Stimulated activated naive CD4-positive, alpha-beta T cell (primary cell): ENCODE measurements at regions not wholly inside any gene's neighbourhood (a gene's known extent, or its start where the extent isn't known, plus 50 kb on each side); places are given as distances from the start of the nearest gene placed in this dataset.
A peak's percentile ranks its signal among the peaks of the same experiment; 100 is the strongest.
"Not testable (repeated sequence)": the region's sequence is repeated elsewhere in the genome, so short reads cannot be mapped to it uniquely, and the experiment has no call there.

Experiments
- DNase-seq, 6 experiments: peaks; one replicate each; lab custom pipeline; 2025; lab: John Stamatoyannopoulos, UW

GRCh38 chr1:172837816-172838679 lies 179.1 kb downstream of the FASLG start:
- DNase-seq, result peak in 3 of 6 experiments; percentile 65 to 72 (median 68)

- no peak for DNase-seq
These were observed 179.9 kb downstream of the FASLG start for GRCh38 chr1:172838680-172839313.

- not testable (repeated sequence) for DNase-seq
These were observed 180.7 kb downstream of the FASLG start for GRCh38 chr1:172839639-172840038.

GRCh38 chr1:172843444-172843843 lies 184.5 kb downstream of the FASLG start:
- DNase-seq, result no peak

- DNase-seq, result peak in 1 of 6 experiments; percentile 15
These were observed 186.5 kb downstream of the FASLG start for GRCh38 chr1:172845371-172845770.

- DNase-seq, result no peak
These were observed 187.0 kb downstream of the FASLG start for GRCh38 chr1:172845865-172846264.

GRCh38 chr1:172847814-172848213 lies 188.9 kb downstream of the FASLG start:
- not testable (repeated sequence) for DNase-seq

GRCh38 chr1:172849653-172850052 lies 190.8 kb downstream of the FASLG start:
- no peak for DNase-seq

GRCh38 chr1:172851077-172851476 lies 192.2 kb downstream of the FASLG start:
- DNase-seq, result no peak

- no peak for DNase-seq
These were observed 193.0 kb downstream of the FASLG start for GRCh38 chr1:172851856-172852255.

- DNase-seq, result not testable (repeated sequence)
These were observed 194.8 kb downstream of the TNFSF18 start for GRCh38 chr1:172855983-172856382.

GRCh38 chr1:172863031-172863430 lies 187.7 kb downstream of the TNFSF18 start:
- no peak for DNase-seq

- peak in 3 of 6 experiments; percentile 34 to 47 (median 35) for DNase-seq
These were observed 183.4 kb downstream of the TNFSF18 start for GRCh38 chr1:172867216-172867818.

- no peak for DNase-seq
These were observed 179.7 kb downstream of the TNFSF18 start for GRCh38 chr1:172870901-172871606.

GRCh38 chr1:172874950-172875349 lies 175.8 kb downstream of the TNFSF18 start:
- DNase-seq, result no peak

- DNase-seq, result no peak
These were observed 174.8 kb downstream of the TNFSF18 start for GRCh38 chr1:172875892-172876291.

- DNase-seq, result no peak
These were observed 168.4 kb downstream of the TNFSF18 start for GRCh38 chr1:172882385-172882784.

GRCh38 chr1:172882791-172883386 lies 167.9 kb downstream of the TNFSF18 start:
- no peak for DNase-seq

- DNase-seq, result no peak
These were observed 167.4 kb downstream of the TNFSF18 start for GRCh38 chr1:172883387-172883791.

- DNase-seq, result no peak
These were observed 166.9 kb downstream of the TNFSF18 start for GRCh38 chr1:172883844-172884243.

GRCh38 chr1:172885411-172885810 lies 165.3 kb downstream of the TNFSF18 start:
- no peak for DNase-seq

GRCh38 chr1:172885971-172886370 lies 164.8 kb downstream of the TNFSF18 start:
- DNase-seq, result no peak
